HepG2 (cell line): ENCODE measurements at regions not wholly inside any gene's neighbourhood (a gene's known extent, or its start where the extent isn't known, plus 50 kb on each side); places are given as distances from the start of the nearest gene placed in this dataset.

Source experiments
- TF ChIP-seq, protein P1 (sequence below): IDR thresholded peaks from 2 replicates; pipeline ENCODE4 v1.6.1; 2016; ENCODE audit warnings: missing biosample characterization, missing genetic modification reagents, low read depth
- TF ChIP-seq, protein P2 (sequence below): sonication (generic); formaldehyde crosslinking; IDR thresholded peaks from 2 replicates; pipeline ENCODE4 v1.4.0; 2020; ENCODE audit warnings: missing genetic modification reagents, low read depth, mild to moderate bottlenecking, borderline replicate concordance
- TF ChIP-seq, protein P3 (sequence below): sonication (generic); formaldehyde crosslinking; conservative IDR thresholded peaks from 2 replicates; pipeline ENCODE4 v1.8.0; 2022; ENCODE audit warnings: missing genetic modification reagents

DNA sequence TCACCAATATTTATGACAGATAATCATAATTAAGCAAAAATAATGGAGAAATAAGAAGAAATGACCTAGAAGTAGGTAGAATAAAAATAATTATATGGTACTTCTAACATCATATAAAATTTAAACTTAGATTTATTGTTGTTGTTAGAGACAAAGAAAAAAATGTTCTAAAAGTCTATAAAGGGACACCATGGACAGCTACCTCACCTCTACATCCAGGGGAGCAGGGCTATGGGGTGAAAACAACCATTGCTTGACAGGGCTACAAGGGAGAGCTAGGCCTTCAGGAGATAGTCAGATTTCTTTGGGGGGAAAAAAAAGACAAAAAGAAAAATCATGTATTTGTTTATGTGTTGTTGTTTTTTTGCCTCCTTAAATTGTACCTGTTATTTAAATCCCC, 841.9 kb downstream of the VGLL3 start:
- TF ChIP-seq, protein P1, sequence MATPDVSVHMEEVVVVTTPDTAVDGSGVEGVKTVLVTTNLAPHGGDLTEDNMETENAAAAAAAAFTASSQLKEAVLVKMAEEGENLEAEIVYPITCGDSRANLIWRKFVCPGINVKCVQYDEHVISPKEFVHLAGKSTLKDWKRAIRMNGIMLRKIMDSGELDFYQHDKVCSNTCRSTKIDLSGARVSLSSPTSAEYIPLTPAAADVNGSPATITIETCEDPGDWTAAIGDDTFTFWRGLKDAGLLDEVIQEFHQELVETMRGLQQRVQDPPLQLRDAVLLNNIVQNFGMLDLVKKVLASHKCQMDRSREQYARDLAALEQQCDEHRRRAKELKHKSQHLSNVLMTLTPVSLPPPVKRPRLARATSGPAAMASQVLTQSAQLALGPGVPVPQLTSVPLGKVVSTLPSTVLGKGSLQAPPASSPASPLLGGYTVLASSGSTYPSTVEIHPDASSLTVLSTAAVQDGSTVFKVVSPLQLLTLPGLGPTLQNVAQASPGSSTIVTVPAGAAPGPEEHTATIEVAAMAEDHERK (CRISPR knock-in tag): no peak
- TF ChIP-seq, protein P2, sequence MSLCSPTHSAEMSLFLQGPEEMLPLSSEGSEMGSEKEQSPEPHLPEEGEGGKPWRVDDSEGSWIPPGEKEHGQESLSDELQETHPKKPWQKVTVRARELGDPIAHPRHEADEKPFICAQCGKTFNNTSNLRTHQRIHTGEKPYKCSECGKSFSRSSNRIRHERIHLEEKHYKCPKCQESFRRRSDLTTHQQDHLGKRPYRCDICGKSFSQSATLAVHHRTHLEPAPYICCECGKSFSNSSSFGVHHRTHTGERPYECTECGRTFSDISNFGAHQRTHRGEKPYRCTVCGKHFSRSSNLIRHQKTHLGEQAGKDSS (CRISPR knock-in tag): no peak
- TF ChIP-seq, protein P3, sequence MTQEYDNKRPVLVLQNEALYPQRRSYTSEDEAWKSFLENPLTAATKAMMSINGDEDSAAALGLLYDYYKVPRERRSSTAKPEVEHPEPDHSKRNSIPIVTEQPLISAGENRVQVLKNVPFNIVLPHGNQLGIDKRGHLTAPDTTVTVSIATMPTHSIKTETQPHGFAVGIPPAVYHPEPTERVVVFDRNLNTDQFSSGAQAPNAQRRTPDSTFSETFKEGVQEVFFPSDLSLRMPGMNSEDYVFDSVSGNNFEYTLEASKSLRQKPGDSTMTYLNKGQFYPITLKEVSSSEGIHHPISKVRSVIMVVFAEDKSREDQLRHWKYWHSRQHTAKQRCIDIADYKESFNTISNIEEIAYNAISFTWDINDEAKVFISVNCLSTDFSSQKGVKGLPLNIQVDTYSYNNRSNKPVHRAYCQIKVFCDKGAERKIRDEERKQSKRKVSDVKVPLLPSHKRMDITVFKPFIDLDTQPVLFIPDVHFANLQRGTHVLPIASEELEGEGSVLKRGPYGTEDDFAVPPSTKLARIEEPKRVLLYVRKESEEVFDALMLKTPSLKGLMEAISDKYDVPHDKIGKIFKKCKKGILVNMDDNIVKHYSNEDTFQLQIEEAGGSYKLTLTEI (CRISPR knock-in tag): no peak
